Lower lobe of right lung (tissue), 2 donors: ENCODE measurements at regions not wholly inside any gene's neighbourhood (a gene's known extent, or its start where the extent isn't known, plus 50 kb on each side); places are given as distances from the start of the nearest gene placed in this dataset.

ENCODE experiments used
- ATAC-seq, 2 donors: fragments of 200-7000 bp; cut with Tn5 transposase; one replicate each; pipeline ENCODE4 v1.9.1; 2020 to 2022; ENCODE audit warnings: mild to moderate bottlenecking in 2 of 2, moderate library complexity in 2 of 2
- DNase-seq: peaks from one replicate; pipeline ENCODE4 v3.0.0-alpha.2; 2020
- H3K27ac ChIP-seq: fragments of 200-600 bp; one replicate; pipeline ENCODE4 v1.8.0; 2022
- H3K27me3 ChIP-seq: fragments of 200-600 bp; one replicate; pipeline ENCODE4 v1.8.0; 2022; ENCODE audit warnings: low read depth
- H3K36me3 ChIP-seq: fragments of 200-600 bp; one replicate; pipeline ENCODE4 v1.8.0; 2022; ENCODE audit warnings: mild to moderate bottlenecking
- H3K4me1 ChIP-seq: fragments of 200-600 bp; one replicate; pipeline ENCODE4 v1.8.0; 2022
- H3K4me3 ChIP-seq: fragments of 200-600 bp; one replicate; pipeline ENCODE4 v1.8.0; 2022; ENCODE audit warnings: mild to moderate bottlenecking
- H3K9me3 ChIP-seq: fragments of 200-600 bp; one replicate; pipeline ENCODE4 v1.8.0; 2022
- CTCF ChIP-seq: fragments of 200-600 bp; IDR thresholded peaks from one replicate; pipeline ENCODE4 v1.8.0; 2022; ENCODE audit warnings: antibody characterized with exemption, mild to moderate bottlenecking
- intact Hi-C: fragments of 100-400 bp; cut with DNase I; formaldehyde crosslinking; loops from one replicate; pipeline ENCODE4 v1.11.0; 2022
- donor health status: DM: no; HTN: yes; CAD: no; lungs with severe emphysema.

- H3K4me3 ChIP-seq, result no peak overlapping the region
- ATAC-seq, result no peak
- intact Hi-C loops, result no loop called here
Observed at GRCh38 chr6:163789199-163789810, 374.8 kb downstream of the QKI start.

GRCh38 chr6:163786995-163787671 is 372.6 kb downstream of the QKI start:
- DNase-seq, result no peak
- no peak overlapping the region for H3K4me3 ChIP-seq
- H3K36me3 ChIP-seq, result no peaks in the 10 kb centered on the region
- H3K27me3 ChIP-seq, result no peaks in the 10 kb centered on the region
- intact Hi-C loops, result no loop called here
- no peak for TF ChIP-seq CTCF
- ATAC-seq, result no peak
- no peaks in the 10 kb centered on the region for H3K4me1 ChIP-seq
- H3K9me3 ChIP-seq, result no peaks in the 10 kb centered on the region
- no peak overlapping the region for H3K27ac ChIP-seq

More at GRCh38 chr6:163789199-163789810, 374.8 kb downstream of the QKI start:
- no peak for TF ChIP-seq CTCF
- Histone ChIP-seq H3K36me3 (no peaks in the 10 kb centered on the region), H3K27ac (no peak overlapping the region), H3K9me3 (no peaks in the 10 kb centered on the region), H3K27me3 (no peaks in the 10 kb centered on the region), H3K4me1 (no peaks in the 10 kb centered on the region)
- DNase-seq, result no peak

- intact Hi-C loops, result no loop called here
- TF ChIP-seq CTCF, result no peak
- H3K27ac ChIP-seq, result no peak overlapping the region
- H3K27me3 ChIP-seq, result no peaks in the 10 kb centered on the region
- no peak for DNase-seq
- ATAC-seq, result peak; percentile 53 to 65
- no peaks in the 10 kb centered on the region for H3K36me3 ChIP-seq
- H3K4me1 ChIP-seq, result no peaks in the 10 kb centered on the region
- no peak overlapping the region for H3K4me3 ChIP-seq
- H3K9me3 ChIP-seq, result no peaks in the 10 kb centered on the region
Observed at GRCh38 chr6:163782436-163783003, 368.0 kb downstream of the QKI start.

- Histone ChIP-seq H3K27ac (no peak overlapping the region), H3K9me3 (no peaks in the 10 kb centered on the region), H3K36me3 (no peaks in the 10 kb centered on the region), H3K4me3 (no peak overlapping the region), H3K4me1 (no peaks in the 10 kb centered on the region), H3K27me3 (no peaks in the 10 kb centered on the region)
- intact Hi-C loops, result no loop called here
- TF ChIP-seq CTCF, result no peak
- no peak for DNase-seq
- ATAC-seq, result no peak
Observed at GRCh38 chr6:163780994-163781393, 366.5 kb downstream of the QKI start.

- no peaks in the 10 kb centered on the region for H3K9me3 ChIP-seq
- no peak for TF ChIP-seq CTCF
- ATAC-seq (no peak), DNase-seq (no peak)
- H3K27ac ChIP-seq, result no peak overlapping the region
- H3K4me1 ChIP-seq, result no peaks in the 10 kb centered on the region
- no peaks in the 10 kb centered on the region for H3K27me3 ChIP-seq
- H3K36me3 ChIP-seq, result no peaks in the 10 kb centered on the region
- intact Hi-C loops, result no loop called here
- no peak overlapping the region for H3K4me3 ChIP-seq
Observed at GRCh38 chr6:163779727-163780284, 365.3 kb downstream of the QKI start.
